ENCODE measurements at regions not wholly inside any gene's neighbourhood (a gene's known extent, or its start where the extent isn't known, plus 50 kb on each side); places are given as distances from the start of the nearest gene placed in this dataset.
A peak's percentile ranks its signal among the peaks of the same experiment; 100 is the strongest.
"Not testable (repeated sequence)": the region's sequence is repeated elsewhere in the genome, so short reads cannot be mapped to it uniquely, and the experiment has no call there.

DNA sequence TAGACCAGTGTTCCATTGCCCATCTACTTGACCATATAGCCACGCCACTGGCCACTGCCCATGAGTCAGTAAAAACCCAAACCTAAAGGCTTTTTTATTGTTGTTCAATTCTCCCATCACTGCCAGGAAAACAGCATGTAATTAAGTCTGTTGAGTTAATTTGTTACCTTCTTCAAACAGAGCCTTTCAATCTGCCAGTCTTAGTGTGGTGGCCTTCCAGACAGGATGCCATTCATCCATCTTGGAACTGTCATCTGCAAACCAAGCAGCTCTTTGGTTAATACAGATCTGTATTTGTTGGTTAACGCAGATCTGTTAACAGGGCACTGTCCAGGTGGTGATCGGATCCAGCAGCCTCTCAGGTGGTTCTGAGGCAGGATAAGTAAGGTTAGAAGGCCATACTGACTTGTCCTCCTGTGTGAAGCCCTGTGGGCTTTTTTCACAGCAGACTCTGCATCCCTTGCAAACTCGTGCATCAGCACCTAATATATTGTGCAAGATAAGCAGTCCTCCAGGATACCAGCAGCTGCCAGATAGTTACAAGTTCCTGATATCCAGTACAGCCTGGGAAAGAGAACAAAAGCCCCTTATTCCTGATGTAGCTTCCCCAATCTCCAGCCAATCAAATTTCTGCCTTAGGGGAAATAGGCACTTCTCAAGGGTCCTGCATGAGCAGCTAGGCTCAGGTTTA lies 59.1 kb upstream of the DHRS4 start:
- no peak for DNase-seq (ENCODE audit: low spot score in 2 of 2)
- H3K4me3 ChIP-seq, result no peak overlapping the region
- H3K27me3 ChIP-seq, result no peaks in the 10 kb centered on the region
- no peaks in the 10 kb centered on the region for H3K36me3 ChIP-seq
- intact Hi-C loops (cut with DNase I), result no loop called here
- TF ChIP-seq, protein P1, sequence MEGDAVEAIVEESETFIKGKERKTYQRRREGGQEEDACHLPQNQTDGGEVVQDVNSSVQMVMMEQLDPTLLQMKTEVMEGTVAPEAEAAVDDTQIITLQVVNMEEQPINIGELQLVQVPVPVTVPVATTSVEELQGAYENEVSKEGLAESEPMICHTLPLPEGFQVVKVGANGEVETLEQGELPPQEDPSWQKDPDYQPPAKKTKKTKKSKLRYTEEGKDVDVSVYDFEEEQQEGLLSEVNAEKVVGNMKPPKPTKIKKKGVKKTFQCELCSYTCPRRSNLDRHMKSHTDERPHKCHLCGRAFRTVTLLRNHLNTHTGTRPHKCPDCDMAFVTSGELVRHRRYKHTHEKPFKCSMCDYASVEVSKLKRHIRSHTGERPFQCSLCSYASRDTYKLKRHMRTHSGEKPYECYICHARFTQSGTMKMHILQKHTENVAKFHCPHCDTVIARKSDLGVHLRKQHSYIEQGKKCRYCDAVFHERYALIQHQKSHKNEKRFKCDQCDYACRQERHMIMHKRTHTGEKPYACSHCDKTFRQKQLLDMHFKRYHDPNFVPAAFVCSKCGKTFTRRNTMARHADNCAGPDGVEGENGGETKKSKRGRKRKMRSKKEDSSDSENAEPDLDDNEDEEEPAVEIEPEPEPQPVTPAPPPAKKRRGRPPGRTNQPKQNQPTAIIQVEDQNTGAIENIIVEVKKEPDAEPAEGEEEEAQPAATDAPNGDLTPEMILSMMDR (IDR thresholded peaks at IDR 0.05), result no peak
- no peaks in the 10 kb centered on the region for H3K9me3 ChIP-seq
- no peak overlapping the region for H3K27ac ChIP-seq
- H3K4me1 ChIP-seq, result no peaks in the 10 kb centered on the region

DNA sequence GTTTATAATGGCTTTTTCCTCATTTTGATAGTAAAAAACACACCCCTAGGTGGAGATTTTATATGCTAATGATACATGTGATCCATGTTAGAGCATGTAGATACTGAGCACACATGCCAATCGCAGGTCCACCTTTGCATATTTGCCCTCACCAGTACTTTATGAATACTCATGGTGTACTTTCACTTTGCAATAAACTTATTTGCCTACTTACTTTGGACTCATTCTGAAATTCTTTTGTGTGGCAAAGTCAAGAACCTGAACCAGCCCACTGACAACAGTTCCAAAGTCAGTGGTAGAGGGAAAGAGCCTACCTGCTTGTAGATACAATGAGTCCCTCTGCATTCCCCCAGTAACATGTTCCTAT lies 58.5 kb upstream of the DHRS4 start:
- no peak for DNase-seq (ENCODE audit: low spot score in 2 of 2)
- Histone ChIP-seq H3K27me3 (no peaks in the 10 kb centered on the region), H3K4me3 (no peak overlapping the region), H3K27ac (no peak overlapping the region), H3K4me1 (no peaks in the 10 kb centered on the region), H3K9me3 (no peaks in the 10 kb centered on the region), H3K36me3 (no peaks in the 10 kb centered on the region)
- TF ChIP-seq, protein P1 (IDR thresholded peaks at IDR 0.05), result no peak
- intact Hi-C loops (cut with DNase I), result no loop called here

DNA sequence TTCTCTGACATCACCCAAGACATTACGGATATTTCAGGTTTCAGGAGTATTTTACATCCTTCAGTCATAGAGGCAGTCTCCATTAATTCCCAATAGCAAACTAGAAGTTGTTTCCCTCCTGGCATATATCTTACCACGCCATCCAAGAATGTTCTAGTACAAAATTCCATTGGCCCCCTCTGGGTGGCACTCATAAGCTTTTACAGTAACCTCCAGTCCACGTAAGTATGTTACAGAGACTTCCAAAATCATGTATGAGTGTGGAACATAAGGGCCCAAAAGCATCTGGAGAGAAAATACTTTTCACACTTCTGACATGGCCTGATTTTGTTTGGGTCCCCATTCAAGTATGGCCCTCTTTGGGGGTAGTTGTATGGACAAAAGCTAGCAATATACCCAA lies 58.1 kb upstream of the DHRS4 start:
- no peak overlapping the region for H3K4me3 ChIP-seq
- intact Hi-C loops (cut with DNase I), result no loop called here

DNA sequence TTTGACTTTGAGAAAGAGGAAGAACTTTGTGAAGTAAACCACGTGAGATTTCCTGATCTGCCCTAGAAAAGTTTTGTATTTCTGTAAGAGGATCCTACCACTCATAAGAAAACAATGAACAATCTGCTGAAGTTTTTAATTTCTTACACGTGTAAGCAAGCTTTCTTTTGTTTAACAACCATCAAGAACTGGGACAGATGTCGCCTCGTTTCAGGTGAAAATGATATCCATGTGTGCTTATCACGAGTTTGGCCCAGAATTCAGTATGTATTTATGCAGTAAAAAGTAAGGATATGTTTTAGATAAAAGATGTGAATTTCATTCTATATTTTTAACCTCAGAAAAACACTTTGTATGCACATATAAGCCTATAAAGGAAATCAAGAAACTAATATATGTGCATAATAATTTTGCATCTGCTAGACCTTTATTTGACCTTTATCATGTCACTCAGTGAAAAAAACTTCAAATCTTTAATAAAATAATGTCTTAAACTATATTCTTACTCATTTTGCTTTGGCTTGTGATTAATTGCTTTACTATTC lies 56.9 kb upstream of the DHRS4 start:
- intact Hi-C loops (cut with DNase I), result no loop called here
- no peaks in the 10 kb centered on the region for H3K36me3 ChIP-seq

More for the DNA sequence above, 58.1 kb upstream of the DHRS4 start:
- H3K36me3 ChIP-seq, result no peaks in the 10 kb centered on the region
- TF ChIP-seq, protein P1 (IDR thresholded peaks at IDR 0.05), result peak in 2 of 3 experiments; percentile 33 to 38
- no peaks in the 10 kb centered on the region for H3K4me1 ChIP-seq
- no peaks in the 10 kb centered on the region for H3K9me3 ChIP-seq
- no peak overlapping the region for H3K27ac ChIP-seq
- DNase-seq (ENCODE audit: low spot score in 2 of 2), result no peak
- H3K27me3 ChIP-seq, result no peaks in the 10 kb centered on the region

DNA sequence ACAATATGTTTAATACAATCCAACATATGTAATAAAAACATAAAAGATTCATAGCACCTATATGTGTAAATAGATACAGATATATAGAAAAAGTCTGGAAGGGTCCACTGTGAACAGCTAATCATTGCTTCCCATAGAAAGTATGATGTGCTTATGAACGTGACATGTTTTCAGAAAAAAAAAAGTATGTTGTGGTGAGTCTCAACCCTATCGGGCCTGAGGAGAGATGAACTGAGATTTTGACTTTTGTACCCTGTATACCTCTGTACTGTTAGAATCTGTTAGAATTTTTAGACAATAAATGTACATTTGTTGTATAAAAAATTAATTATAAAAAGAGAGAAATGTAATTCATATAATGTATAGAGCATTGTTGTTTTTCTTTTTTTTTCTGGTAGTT lies 56.3 kb upstream of the DHRS4 start:
- H3K27me3 ChIP-seq; H3K4me1 ChIP-seq; DNase-seq (ENCODE audit: low spot score in 2 of 2); intact Hi-C loops (cut with DNase I); H3K36me3 ChIP-seq; H3K27ac ChIP-seq; H3K9me3 ChIP-seq; H3K4me3 ChIP-seq: not testable (repeated sequence)

More for the DNA sequence above, 56.9 kb upstream of the DHRS4 start:
- no peaks in the 10 kb centered on the region for H3K4me1 ChIP-seq
- no peaks in the 10 kb centered on the region for H3K27me3 ChIP-seq
- no peak overlapping the region for H3K27ac ChIP-seq
- H3K4me3 ChIP-seq, result no peak overlapping the region
- TF ChIP-seq, protein P1 (IDR thresholded peaks at IDR 0.05), result no peak
- no peaks in the 10 kb centered on the region for H3K9me3 ChIP-seq
- no peak for DNase-seq (ENCODE audit: low spot score in 2 of 2)

GRCh38 chr14:23898359-23898758 lies 55.2 kb upstream of the DHRS4 start:
- intact Hi-C loops (cut with DNase I); H3K9me3 ChIP-seq; DNase-seq (ENCODE audit: low spot score in 2 of 2); H3K36me3 ChIP-seq; H3K4me3 ChIP-seq; H3K27ac ChIP-seq; H3K4me1 ChIP-seq; H3K27me3 ChIP-seq: not testable (repeated sequence)

All from ascending aorta (tissue), 2 donors.